CD4-positive, alpha-beta T cell treated with Interleukin-2 at 100 ng/mL for 4 hours (primary cell): ENCODE measurements at regions not wholly inside any gene's neighbourhood (a gene's known extent, or its start where the extent isn't known, plus 50 kb on each side); places are given as distances from the start of the nearest gene placed in this dataset.

ENCODE experiments used
- DNase-seq: peaks from one replicate; pipeline ENCODE4 v3.0.0-alpha.2; 2020; ENCODE audit warnings: low spot score

DNA sequence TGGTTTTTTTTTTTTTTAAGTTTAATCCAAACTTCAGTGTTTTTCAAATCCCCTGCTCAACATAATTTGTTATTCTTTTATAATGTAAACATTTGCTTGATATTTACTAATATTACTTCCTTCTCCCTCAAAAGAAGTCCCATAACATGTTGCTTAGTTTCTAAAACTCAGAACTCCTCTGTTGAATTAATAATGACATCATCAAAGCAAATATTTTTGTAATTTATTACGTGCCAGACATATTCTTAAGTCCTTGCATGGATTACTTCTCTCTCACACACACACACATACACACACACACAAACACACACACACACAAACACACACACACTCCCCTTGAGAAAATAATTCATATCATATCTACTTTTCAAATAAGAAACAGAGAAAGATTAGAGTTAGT lies 1432.3 kb upstream of the SPRY2 start:
- DNase-seq = no peak

DNA sequence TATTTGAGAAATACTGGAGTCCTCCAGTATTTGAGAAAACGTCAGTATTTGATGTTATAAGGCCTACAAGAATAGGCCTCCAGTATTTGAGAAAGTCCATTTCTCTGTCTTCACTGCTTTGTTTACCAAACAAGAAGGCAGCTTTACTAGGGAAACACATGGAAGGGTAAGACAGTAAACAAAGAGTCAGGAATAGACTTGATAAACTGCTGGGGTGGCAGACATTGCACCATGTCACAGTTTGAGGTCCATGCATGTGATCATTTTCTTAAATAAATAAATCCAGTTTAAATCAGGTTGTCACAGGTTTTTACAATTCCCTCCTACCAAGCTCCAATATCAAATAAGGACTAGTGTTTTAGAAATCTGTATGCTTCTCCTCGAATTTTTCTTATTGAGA lies 1431.0 kb upstream of the SPRY2 start:
- no peak for DNase-seq

- no peak for DNase-seq
These were observed 1430.1 kb upstream of the SPRY2 start for GRCh38 chr13:81770868-81771505.

DNA sequence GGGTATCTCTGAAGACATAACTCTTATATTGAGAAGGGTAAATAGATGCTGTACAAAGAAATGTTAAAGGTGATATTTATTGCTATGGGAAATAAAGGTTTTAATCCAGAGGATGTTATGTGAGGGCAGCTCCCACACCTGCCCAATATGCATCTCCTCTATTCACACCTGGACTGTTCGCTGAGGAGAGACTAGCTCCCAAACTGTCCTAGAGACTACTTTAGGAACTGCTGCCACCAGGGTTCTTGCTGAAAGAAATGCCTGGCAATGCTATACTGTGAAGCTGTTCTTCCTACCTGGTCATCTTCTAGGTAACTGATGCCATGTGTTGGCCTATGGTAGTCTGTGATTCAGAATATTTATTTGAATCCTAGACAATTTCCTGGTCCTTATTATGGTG lies 1421.5 kb upstream of the SPRY2 start:
- no peak for DNase-seq

GRCh38 chr13:81760316-81760715 lies 1419.4 kb upstream of the SPRY2 start:
- no peak for DNase-seq

GRCh38 chr13:81757348-81757970 lies 1416.5 kb upstream of the SPRY2 start:
- DNase-seq = no peak

DNA sequence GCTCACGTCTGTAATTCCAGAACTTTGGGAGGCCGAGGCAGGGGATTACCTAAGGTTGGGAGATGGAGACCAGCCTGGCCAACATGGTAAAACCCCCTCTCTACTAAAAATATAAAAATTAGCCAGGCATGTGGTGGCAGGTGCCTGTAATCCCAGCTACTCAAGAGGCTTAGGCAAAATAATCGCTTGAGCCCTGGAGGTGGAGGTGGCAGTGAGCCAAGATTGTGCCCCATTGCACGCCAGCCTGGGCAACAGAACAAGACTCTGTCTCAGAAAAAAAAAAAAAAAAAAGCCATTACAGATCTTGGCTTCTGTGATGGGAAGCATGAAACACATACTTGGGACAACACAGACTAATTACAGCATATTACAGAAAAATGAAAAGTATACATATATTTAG lies 1404.5 kb upstream of the SPRY2 start:
- no peak for DNase-seq

GRCh38 chr13:81738364-81738763 lies 1397.4 kb upstream of the SPRY2 start:
- DNase-seq = no peak

GRCh38 chr13:81726037-81726726 lies 1385.3 kb upstream of the SPRY2 start:
- no peak for DNase-seq

DNA sequence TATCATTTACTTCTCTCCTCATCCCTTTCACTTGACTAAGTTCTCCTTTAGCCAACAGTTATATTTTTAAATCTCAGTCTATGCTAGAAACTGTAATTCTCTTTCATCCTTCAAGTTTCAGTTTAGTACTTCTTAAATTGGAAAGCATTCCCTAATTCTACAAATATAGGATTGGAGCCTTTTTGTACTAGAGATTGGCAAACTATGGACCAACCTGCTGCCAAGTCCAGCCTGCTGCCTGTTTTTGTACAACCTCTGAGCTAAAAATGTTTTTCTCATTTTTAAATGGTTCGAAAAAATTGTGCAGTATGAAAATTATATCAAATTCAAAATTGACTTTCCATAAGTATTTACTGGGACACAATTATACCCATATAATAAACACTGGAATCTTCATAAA lies 1381.5 kb upstream of the SPRY2 start:
- DNase-seq = no peak

GRCh38 chr13:81721400-81721799 lies 1380.5 kb upstream of the SPRY2 start:
- DNase-seq = no peak

GRCh38 chr13:81714513-81714912 lies 1373.6 kb upstream of the SPRY2 start:
- no peak for DNase-seq

GRCh38 chr13:81713201-81713600 lies 1372.3 kb upstream of the SPRY2 start:
- no peak for DNase-seq

DNA sequence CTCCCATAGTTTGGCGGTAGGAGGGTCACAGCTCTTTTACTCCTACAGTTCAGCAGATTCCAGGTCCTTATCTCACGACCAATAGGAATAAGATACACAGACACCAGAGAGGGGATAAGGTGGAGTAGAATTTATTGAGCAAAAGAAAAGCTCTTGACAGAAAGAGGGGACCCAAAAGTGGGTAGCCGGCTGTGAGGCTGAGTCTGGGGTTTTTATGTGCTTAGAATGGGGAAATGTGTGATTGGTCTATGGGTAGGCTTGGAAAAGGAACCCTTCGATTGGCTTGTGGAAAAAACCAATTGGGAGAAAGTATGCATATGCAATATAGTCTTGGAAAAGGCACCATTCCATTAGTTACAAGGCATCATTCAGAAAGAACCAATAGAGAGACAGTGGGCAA lies 1356.9 kb upstream of the SPRY2 start:
- DNase-seq = no peak

- no peak for DNase-seq
These were observed 1346.0 kb upstream of the SPRY2 start for GRCh38 chr13:81686877-81687276.

DNA sequence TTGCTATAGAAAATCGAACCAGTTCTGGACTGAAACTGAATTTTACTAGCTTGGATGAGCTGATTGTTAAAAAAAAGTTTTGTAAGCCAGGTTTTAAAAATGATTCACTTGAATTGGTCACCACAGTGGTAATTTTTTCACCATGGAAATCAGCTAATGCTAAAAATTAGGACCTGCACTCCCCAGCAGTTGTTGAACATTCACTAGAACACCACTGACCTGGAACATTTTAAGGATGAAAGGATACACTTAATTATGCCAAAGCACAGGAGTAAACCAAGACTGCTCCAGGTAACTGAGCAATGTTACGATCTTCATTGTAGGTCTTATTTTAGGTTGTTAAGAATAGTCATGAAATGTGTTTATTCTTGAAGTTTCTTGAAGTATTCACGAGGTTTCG lies 1342.6 kb upstream of the SPRY2 start:
- no peak for DNase-seq

GRCh38 chr13:81682081-81682630 lies 1341.2 kb upstream of the SPRY2 start:
- DNase-seq = no peak

GRCh38 chr13:81677857-81678256 lies 1336.9 kb upstream of the SPRY2 start:
- no peak for DNase-seq

GRCh38 chr13:81676008-81676407 lies 1335.1 kb upstream of the SPRY2 start:
- DNase-seq = no peak

GRCh38 chr13:81671064-81671463 lies 1330.1 kb upstream of the SPRY2 start:
- DNase-seq = no peak

- DNase-seq = no peak
These were observed 1329.1 kb upstream of the SPRY2 start for GRCh38 chr13:81670048-81670447.

DNA sequence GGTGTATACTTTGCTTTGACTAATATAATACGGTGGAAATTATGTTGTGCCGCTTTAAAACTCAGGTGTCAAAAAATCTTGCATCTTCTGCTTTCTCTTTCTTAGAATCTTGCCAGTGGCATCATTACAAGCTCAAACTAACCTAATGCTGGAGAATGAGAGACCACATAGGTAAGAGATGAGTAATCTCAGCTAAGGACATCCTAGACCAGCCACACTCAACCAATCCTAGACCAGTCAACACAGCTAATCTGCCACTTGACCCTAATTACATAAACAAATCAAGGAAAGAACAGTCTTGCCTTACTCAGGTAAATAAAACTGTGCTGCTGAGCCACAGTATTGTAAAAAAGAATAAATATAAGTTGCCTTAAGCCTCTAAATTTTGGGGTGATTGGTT lies 1323.9 kb upstream of the SPRY2 start:
- no peak for DNase-seq

- DNase-seq = no peak
These were observed 1319.1 kb upstream of the SPRY2 start for GRCh38 chr13:81659984-81660383.
